Astrocyte (in vitro differentiated cells and primary cell): ENCODE measurements at regions not wholly inside any gene's neighbourhood (a gene's known extent, or its start where the extent isn't known, plus 50 kb on each side); places are given as distances from the start of the nearest gene placed in this dataset.

Experiments
- DNase-seq: peaks from one replicate; pipeline ENCODE4 v3.0.0-alpha.2; 2010; ENCODE audit warnings: low read depth
- FAIRE-seq: peaks from 2 replicates; lab custom pipeline; 2011; peaks lifted over from hg19 to GRCh38; lab: Jason Lieb, UNC
- H2AFZ ChIP-seq: 2 replicates; pipeline ENCODE4 v1.6.0; 2012; ENCODE audit warnings: low read depth, low read length, inconsistent platforms
- H3K27ac ChIP-seq: 2 replicates; pipeline ENCODE4 v1.5.1; 2011; ENCODE audit warnings: low read depth, low read length, inconsistent platforms
- H3K27me3 ChIP-seq: 2 replicates; pipeline ENCODE4 v1.6.0; 2011; ENCODE audit warnings: low read length, inconsistent platforms; ENCODE audit not compliant: insufficient read depth
- H3K36me3 ChIP-seq: 2 replicates; pipeline ENCODE4 v1.5.1; 2011; ENCODE audit warnings: low read length, inconsistent platforms; ENCODE audit not compliant: insufficient read depth
- H3K4me1 ChIP-seq: 2 replicates; pipeline ENCODE4 v1.5.1; 2011; ENCODE audit warnings: low read length, inconsistent platforms; ENCODE audit not compliant: insufficient read depth
- H3K4me2 ChIP-seq: 2 replicates; pipeline ENCODE4 v1.6.0; 2012; ENCODE audit warnings: low read length, inconsistent platforms
- H3K4me3 ChIP-seq: 2 replicates; pipeline ENCODE4 v1.5.1; 2011; ENCODE audit warnings: low read depth, mild to moderate bottlenecking, low read length, inconsistent platforms; ENCODE audit not compliant: insufficient read depth
- H3K79me2 ChIP-seq: 2 replicates; pipeline ENCODE4 v1.6.0; 2012; ENCODE audit warnings: mild to moderate bottlenecking, low read length, inconsistent platforms; ENCODE audit not compliant: insufficient read depth
- H3K9ac ChIP-seq: 2 replicates; pipeline ENCODE4 v1.6.0; 2012; ENCODE audit warnings: mild to moderate bottlenecking, low read length, inconsistent platforms
- H3K9me3 ChIP-seq: 2 replicates; pipeline ENCODE4 v1.5.1; 2012; ENCODE audit warnings: low read depth, mild to moderate bottlenecking, low read length, inconsistent platforms; ENCODE audit not compliant: insufficient read depth
- H4K20me1 ChIP-seq: 2 replicates; pipeline ENCODE4 v1.6.0; 2012; ENCODE audit warnings: low read length, inconsistent platforms; ENCODE audit not compliant: insufficient read depth
- H3K27ac Mint-ChIP-seq: one replicate; pipeline ENCODE4 v1.8.0; 2021; ENCODE audit warnings: mild to moderate bottlenecking, mixed read lengths; ENCODE audit not compliant: unreplicated experiment
- H3K27me3 Mint-ChIP-seq: one replicate; pipeline ENCODE4 v1.8.0; 2021; ENCODE audit warnings: low read depth, mixed read lengths; ENCODE audit not compliant: unreplicated experiment
- H3K36me3 Mint-ChIP-seq: one replicate; pipeline ENCODE4 v1.8.0; 2021; ENCODE audit warnings: low read depth, mixed read lengths; ENCODE audit not compliant: unreplicated experiment
- H3K4me1 Mint-ChIP-seq: one replicate; pipeline ENCODE4 v1.8.0; 2021; ENCODE audit warnings: low read depth, mixed read lengths; ENCODE audit not compliant: unreplicated experiment
- H3K4me3 Mint-ChIP-seq: one replicate; pipeline ENCODE4 v1.8.0; 2021; ENCODE audit warnings: mild to moderate bottlenecking, moderate library complexity, mixed read lengths; ENCODE audit not compliant: unreplicated experiment
- H3K9me3 Mint-ChIP-seq: one replicate; pipeline ENCODE4 v1.8.0; 2021; ENCODE audit warnings: mild to moderate bottlenecking, mixed read lengths; ENCODE audit not compliant: unreplicated experiment
- CTCF ChIP-seq: IDR thresholded peaks from 2 replicates; pipeline ENCODE4 v1.5.1; 2011; ENCODE audit warnings: low read depth, mild to moderate bottlenecking, inconsistent platforms, low read length, moderate library complexity; ENCODE audit not compliant: insufficient read depth
- EZH2 ChIP-seq: IDR thresholded peaks from 2 replicates; pipeline ENCODE4 v1.6.1; 2012; ENCODE audit warnings: mild to moderate bottlenecking, low read length, inconsistent platforms; ENCODE audit not compliant: insufficient read depth

GRCh38 chr13:82438320-82438719 is 1444.0 kb downstream of the SLITRK1 start:
- H3K4me1 ChIP-seq = no peaks in the 10 kb centered on the region
- Mint-ChIP-seq H3K27ac (no peak overlapping the region), H3K9me3 (peaks cover 3% of the 10 kb centered on the region), H3K27me3 (no peaks in the 10 kb centered on the region), H3K4me3 (no peak overlapping the region), H3K36me3 (no peaks in the 10 kb centered on the region), H3K4me1 (no peaks in the 10 kb centered on the region)
- no peak overlapping the region for H3K4me2 ChIP-seq
- TF ChIP-seq CTCF = no peak
- TF ChIP-seq EZH2 = no peak
- H3K9ac ChIP-seq = no peak overlapping the region
- H3K36me3 ChIP-seq = no peaks in the 10 kb centered on the region
- DNase-seq (no peak), FAIRE-seq (no peak)
- H3K9me3 ChIP-seq = no peaks in the 10 kb centered on the region
- H3K27ac ChIP-seq = no peak overlapping the region
- no peak overlapping the region for H3K4me3 ChIP-seq
- H3K27me3 ChIP-seq = no peaks in the 10 kb centered on the region
- H3K79me2 ChIP-seq = no peaks in the 10 kb centered on the region
- no peak overlapping the region for H2AFZ ChIP-seq
- no peaks in the 10 kb centered on the region for H4K20me1 ChIP-seq

GRCh38 chr13:82436099-82436585 is 1446.1 kb downstream of the SLITRK1 start:
- no peak overlapping the region for H2AFZ ChIP-seq
- FAIRE-seq = no peak

More at GRCh38 chr13:82436099-82436585, 1446.1 kb downstream of the SLITRK1 start:
- H3K9me3 Mint-ChIP-seq = peaks cover 3% of the 10 kb centered on the region
- H3K4me1 Mint-ChIP-seq = no peaks in the 10 kb centered on the region
- H3K27ac Mint-ChIP-seq = no peak overlapping the region
- TF ChIP-seq EZH2 = no peak
- no peak for TF ChIP-seq CTCF
- Histone ChIP-seq H3K79me2 (no peaks in the 10 kb centered on the region), H3K36me3 (no peaks in the 10 kb centered on the region), H3K9ac (no peak overlapping the region), H3K27me3 (no peaks in the 10 kb centered on the region), H3K4me2 (no peak overlapping the region), H3K27ac (no peak overlapping the region), H3K4me3 (no peak overlapping the region), H4K20me1 (no peaks in the 10 kb centered on the region), H3K9me3 (no peaks in the 10 kb centered on the region), H3K4me1 (no peaks in the 10 kb centered on the region)
- no peaks in the 10 kb centered on the region for H3K27me3 Mint-ChIP-seq
- H3K4me3 Mint-ChIP-seq = no peak overlapping the region
- DNase-seq = no peak
- H3K36me3 Mint-ChIP-seq = no peaks in the 10 kb centered on the region
